ENCODE measurements at regions not wholly inside any gene's neighbourhood (a gene's known extent, or its start where the extent isn't known, plus 50 kb on each side); places are given as distances from the start of the nearest gene placed in this dataset.

DNA sequence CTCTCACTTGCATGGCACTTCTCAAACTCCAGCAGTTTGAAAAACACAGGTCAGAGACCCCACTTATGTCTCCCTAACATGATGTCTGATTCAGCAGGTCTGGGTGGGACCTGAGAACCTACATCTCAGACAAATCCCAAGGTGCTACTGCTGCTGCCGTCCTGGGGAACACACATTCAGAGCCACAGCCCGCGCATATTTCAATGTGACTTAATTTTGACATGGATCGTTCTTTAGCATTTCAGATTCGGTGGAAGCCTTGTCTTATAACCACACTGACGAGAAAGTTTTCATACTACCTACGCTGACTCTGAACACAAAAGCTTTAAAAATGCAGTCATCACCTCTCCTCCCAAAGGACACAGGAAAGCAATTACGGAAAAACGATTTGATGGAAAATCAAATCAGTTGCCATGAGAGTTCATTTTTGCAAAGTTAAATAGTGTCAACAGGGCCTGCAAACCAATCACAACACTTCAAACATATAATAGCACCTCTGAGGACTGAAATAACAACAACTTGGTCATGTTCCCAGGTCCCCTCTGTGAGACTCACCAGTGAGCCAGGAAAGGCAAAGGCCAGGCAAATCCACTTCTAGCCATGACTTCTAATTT lies 132.6 kb downstream of the SHANK2 start:
- TF ChIP-seq, protein P1, sequence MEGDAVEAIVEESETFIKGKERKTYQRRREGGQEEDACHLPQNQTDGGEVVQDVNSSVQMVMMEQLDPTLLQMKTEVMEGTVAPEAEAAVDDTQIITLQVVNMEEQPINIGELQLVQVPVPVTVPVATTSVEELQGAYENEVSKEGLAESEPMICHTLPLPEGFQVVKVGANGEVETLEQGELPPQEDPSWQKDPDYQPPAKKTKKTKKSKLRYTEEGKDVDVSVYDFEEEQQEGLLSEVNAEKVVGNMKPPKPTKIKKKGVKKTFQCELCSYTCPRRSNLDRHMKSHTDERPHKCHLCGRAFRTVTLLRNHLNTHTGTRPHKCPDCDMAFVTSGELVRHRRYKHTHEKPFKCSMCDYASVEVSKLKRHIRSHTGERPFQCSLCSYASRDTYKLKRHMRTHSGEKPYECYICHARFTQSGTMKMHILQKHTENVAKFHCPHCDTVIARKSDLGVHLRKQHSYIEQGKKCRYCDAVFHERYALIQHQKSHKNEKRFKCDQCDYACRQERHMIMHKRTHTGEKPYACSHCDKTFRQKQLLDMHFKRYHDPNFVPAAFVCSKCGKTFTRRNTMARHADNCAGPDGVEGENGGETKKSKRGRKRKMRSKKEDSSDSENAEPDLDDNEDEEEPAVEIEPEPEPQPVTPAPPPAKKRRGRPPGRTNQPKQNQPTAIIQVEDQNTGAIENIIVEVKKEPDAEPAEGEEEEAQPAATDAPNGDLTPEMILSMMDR (IDR thresholded peaks at IDR 0.05; ENCODE audit: low read depth, low read length, poor library complexity, severe bottlenecking), result no peak
- no peak for TF ChIP-seq EZH2phosphoT487 (IDR thresholded peaks at IDR 0.05; ENCODE audit: borderline replicate concordance, low read length)

Data from DOHH2 (cell line).